ENCODE measurements at regions not wholly inside any gene's neighbourhood (a gene's known extent, or its start where the extent isn't known, plus 50 kb on each side); places are given as distances from the start of the nearest gene placed in this dataset.

DNA sequence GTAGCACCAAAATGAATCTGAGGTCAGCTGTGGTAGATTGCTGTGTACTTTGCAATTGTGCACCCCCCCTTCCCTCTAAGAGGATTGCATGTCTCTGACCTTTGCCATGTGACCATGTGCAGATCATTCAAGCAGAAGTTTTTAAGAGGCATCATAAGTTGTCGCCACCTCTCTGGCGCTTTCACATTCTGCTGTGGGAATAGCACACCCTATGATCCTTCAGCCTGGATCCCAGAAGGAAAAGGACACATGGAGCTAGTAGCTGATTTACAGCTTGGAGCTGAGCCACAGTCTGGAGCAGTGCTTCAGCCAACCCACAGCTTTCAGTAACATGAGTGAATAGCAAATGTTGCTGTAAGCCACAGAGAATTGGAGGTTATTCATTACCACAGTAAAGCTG is 158.5 kb downstream of the TSEN15 start:
- ChIA-PET CTCF (interaction anchor here (1.8 to 3.4 kb wide), 2 partner anchors 12 kb away, joined by 7 to 12 read pairs; no protein-coding TSS in a partner anchor), POLR2A (no interaction called here)
- no peak for DNase-seq (ENCODE audit: extremely low spot score)
- TF ChIP-seq, protein P1, sequence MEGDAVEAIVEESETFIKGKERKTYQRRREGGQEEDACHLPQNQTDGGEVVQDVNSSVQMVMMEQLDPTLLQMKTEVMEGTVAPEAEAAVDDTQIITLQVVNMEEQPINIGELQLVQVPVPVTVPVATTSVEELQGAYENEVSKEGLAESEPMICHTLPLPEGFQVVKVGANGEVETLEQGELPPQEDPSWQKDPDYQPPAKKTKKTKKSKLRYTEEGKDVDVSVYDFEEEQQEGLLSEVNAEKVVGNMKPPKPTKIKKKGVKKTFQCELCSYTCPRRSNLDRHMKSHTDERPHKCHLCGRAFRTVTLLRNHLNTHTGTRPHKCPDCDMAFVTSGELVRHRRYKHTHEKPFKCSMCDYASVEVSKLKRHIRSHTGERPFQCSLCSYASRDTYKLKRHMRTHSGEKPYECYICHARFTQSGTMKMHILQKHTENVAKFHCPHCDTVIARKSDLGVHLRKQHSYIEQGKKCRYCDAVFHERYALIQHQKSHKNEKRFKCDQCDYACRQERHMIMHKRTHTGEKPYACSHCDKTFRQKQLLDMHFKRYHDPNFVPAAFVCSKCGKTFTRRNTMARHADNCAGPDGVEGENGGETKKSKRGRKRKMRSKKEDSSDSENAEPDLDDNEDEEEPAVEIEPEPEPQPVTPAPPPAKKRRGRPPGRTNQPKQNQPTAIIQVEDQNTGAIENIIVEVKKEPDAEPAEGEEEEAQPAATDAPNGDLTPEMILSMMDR (IDR thresholded peaks at IDR 0.05; ENCODE audit: control extremely low read depth, extremely low read depth, low read depth, missing control alignments), result no peak

DNA sequence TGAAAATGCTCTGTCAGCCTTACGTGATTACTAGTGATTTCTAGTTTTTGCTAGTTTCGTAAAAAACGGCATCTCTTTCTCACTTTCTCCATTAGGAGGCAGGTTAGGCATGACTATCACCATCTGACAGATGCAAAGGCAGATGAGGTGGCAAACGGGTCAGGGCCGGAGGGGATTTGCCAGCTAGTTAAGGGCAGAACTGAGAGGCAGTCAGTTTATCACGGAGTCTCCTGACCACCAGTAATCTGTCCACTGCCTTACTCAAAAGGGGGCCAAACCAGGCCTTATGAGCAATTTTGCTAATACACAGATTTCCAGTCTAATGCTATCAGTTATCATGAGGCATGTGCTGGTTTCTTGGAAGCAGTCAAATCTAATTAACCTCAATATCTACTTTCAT is 159.3 kb downstream of the TSEN15 start:
- DNase-seq (ENCODE audit: extremely low spot score), result no peak
- CTCF ChIA-PET, result interaction anchor here (1.3 to 1.8 kb wide), 3 partner anchors 12 to 16 kb away, joined by 3 to 7 read pairs (median 3); no protein-coding TSS in a partner anchor
- POLR2A ChIA-PET, result no interaction called here
- TF ChIP-seq, protein P1 (IDR thresholded peaks at IDR 0.05; ENCODE audit: control extremely low read depth, extremely low read depth, low read depth, missing control alignments), result no peak

DNA sequence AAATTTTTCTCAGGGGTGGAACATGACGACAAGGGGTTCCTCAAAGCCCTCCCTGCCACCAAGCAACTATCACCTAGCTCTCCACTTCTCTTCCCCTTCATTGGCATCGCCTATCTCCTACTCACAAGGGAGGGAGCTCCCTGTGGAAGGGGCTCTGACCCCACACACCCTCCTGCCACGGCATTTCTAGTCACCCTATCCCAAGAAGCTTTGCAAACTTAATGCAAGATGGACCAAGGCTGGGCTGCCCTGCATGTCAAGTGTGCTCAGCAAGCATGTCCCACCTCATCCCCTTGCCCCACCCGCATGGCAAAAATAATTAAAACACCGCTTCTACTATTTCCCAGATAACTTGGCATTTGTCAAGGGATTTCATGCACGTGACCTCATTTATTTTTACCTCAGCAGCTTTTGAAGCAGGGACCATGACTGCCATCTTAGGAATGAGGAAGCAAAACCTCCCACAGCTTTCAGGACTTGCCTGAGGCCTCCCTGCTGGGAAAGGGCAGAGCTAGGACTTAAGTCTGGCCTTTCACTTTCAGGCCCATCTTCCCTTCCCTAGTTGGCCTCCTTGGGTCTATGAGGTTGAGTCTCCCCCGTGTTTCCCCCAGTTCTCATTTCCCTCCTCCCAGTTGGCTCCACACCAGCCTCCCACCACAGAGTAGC is 161.3 kb downstream of the TSEN15 start:
- no peak for DNase-seq (ENCODE audit: extremely low spot score)
- ChIA-PET CTCF (interaction anchor here (1.1 to 2.0 kb wide), 3 partner anchors 9 to 14 kb away, joined by 4 to 18 read pairs (median 8); no protein-coding TSS in a partner anchor), POLR2A (no interaction called here)
- TF ChIP-seq, protein P1 (IDR thresholded peaks at IDR 0.05; ENCODE audit: control extremely low read depth, extremely low read depth, low read depth, missing control alignments), result no peak

DNA sequence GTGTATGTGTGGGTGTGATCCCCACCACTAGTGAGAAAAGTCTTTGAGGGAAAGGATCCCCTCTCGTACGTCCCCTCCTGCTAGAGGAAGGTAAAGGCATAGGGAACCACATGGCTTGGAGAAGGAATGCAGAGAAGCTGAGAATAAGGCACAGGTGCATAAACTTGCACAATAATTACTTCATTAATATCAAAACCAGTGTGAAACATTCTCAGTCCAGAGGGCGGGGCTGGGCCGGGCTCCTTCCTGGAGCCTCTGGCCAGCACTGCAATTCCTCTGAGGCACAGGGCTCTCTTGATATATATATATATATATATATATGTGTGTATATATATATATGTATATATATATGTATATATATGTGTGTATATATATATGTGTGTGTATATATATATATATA is 162.6 kb downstream of the TSEN15 start:
- ChIA-PET CTCF (interaction anchor here (2.0 kb wide), 1 partner anchor 8 kb away, joined by 18 read pairs; no protein-coding TSS in a partner anchor), POLR2A (no interaction called here)
- DNase-seq (ENCODE audit: extremely low spot score), result no peak
- TF ChIP-seq, protein P1 (IDR thresholded peaks at IDR 0.05; ENCODE audit: control extremely low read depth, extremely low read depth, low read depth, missing control alignments), result no peak

DNA sequence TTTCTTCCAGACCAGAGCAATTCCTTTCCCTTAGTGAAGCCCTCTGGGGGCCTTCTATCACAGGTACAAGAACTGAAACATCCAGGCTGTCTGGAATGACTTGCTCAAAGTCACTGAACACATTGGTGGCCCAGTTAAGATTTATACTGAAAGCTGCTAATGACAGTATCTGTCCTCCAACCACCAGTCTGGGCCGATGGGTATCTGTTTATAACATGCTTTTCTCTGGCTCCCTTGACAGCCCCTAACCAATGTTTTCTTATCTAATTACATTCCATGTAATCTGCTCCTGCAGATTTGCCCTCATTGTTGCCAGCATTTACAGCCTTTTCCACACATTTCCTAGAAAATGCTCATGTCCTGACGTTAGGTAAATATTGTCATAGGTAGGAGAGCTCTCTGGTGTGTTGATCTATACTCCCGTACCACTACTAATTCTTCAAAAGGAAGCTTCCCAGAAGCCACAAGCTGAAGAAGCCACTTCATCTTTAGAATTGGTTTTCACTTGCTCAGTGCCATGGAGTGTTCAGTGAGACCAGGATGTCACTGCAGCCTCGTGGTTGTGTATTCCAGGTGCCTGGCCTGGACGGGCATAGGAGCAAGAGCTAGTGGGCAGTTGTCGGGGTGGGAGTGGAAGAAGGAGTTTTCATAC is 163.9 kb downstream of the TSEN15 start:
- TF ChIP-seq, protein P1 (IDR thresholded peaks at IDR 0.05; ENCODE audit: control extremely low read depth, extremely low read depth, low read depth, missing control alignments), result no peak
- ChIA-PET CTCF (interaction anchor here (1.1 to 2.0 kb wide), 2 partner anchors 10 to 150 kb away, joined by 3 to 9 read pairs; no protein-coding TSS in a partner anchor), POLR2A (no interaction called here)
- DNase-seq (ENCODE audit: extremely low spot score), result no peak

DNA sequence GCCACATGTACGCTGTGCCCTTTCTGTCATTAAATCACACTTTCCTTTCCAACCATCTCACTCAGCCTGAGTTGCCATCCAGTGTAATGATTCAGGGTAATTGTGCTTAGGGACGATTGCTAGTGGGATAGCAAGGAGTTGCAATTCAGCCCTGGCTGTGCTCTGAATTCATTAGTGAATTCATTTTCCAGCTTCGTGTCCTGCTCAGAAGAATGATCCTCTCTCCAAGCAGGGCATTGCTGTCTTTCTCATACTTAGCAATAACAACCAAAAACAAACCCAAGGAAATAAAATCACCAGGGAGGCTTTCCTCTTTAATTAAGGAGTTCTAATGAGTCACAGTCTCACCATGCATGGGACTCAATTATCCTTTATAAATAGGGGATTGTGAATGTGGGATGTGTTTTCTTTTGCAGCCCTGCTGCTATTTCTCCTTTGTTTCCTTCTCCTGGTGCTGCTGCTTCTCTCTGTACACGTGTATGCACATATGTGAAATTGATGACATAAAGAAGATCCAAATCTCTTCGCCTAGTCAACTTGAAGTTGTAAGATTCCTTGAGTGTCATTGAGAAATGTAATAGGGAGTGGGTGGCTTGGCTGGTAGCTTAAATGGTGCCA is 167.0 kb downstream of the TSEN15 start:
- POLR2A ChIA-PET, result no interaction called here
- TF ChIP-seq, protein P1 (IDR thresholded peaks at IDR 0.05; ENCODE audit: control extremely low read depth, extremely low read depth, low read depth, missing control alignments), result no peak
- DNase-seq (ENCODE audit: extremely low spot score), result no peak
- CTCF ChIA-PET, result interaction anchor here (4.4 kb wide), 1 partner anchor 143 kb away, joined by 17 read pairs; no protein-coding TSS in a partner anchor
